Middle frontal gyrus (tissue), 1 donor: ENCODE measurements at regions not wholly inside any gene's neighbourhood (a gene's known extent, or its start where the extent isn't known, plus 50 kb on each side); places are given as distances from the start of the nearest gene placed in this dataset.
"Not testable (repeated sequence)": the region's sequence is repeated elsewhere in the genome, so short reads cannot be mapped to it uniquely, and the experiment has no call there.

Experiments used
- DNase-seq: peaks from one replicate; pipeline ENCODE4 v3.0.0-alpha.2; 2015; ENCODE audit warnings: low spot score; ENCODE audit errors: extremely low spot score

GRCh38 chr11:109677231-109677630 is 255.2 kb downstream of the C11orf87 start:
- no peak for DNase-seq

- DNase-seq = no peak
Measured at GRCh38 chr11:109677876-109678275, 255.9 kb downstream of the C11orf87 start.

- no peak for DNase-seq
Measured at GRCh38 chr11:109680127-109680526, 258.1 kb downstream of the C11orf87 start.

GRCh38 chr11:109682788-109683187 is 260.8 kb downstream of the C11orf87 start:
- not testable (repeated sequence) for DNase-seq

GRCh38 chr11:109695696-109696095 is 273.7 kb downstream of the C11orf87 start:
- DNase-seq = no peak

GRCh38 chr11:109696191-109696897 is 274.4 kb downstream of the C11orf87 start:
- DNase-seq = no peak

GRCh38 chr11:109697140-109697843 is 275.3 kb downstream of the C11orf87 start:
- DNase-seq = no peak

- no peak for DNase-seq
Measured at GRCh38 chr11:109698237-109698636, 276.2 kb downstream of the C11orf87 start.

GRCh38 chr11:109704432-109704831 is 282.4 kb downstream of the C11orf87 start:
- no peak for DNase-seq

GRCh38 chr11:109706945-109707344 is 285.0 kb downstream of the C11orf87 start:
- DNase-seq = no peak

GRCh38 chr11:109707411-109707810 is 285.4 kb downstream of the C11orf87 start:
- DNase-seq = no peak

- no peak for DNase-seq
Measured at GRCh38 chr11:109708184-109708583, 286.2 kb downstream of the C11orf87 start.

GRCh38 chr11:109714444-109714843 is 292.5 kb downstream of the C11orf87 start:
- DNase-seq = not testable (repeated sequence)

- not testable (repeated sequence) for DNase-seq
Measured at GRCh38 chr11:109715424-109715823, 293.4 kb downstream of the C11orf87 start.

GRCh38 chr11:109726061-109726460 is 304.1 kb downstream of the C11orf87 start:
- DNase-seq = no peak

GRCh38 chr11:109728056-109728455 is 306.1 kb downstream of the C11orf87 start:
- DNase-seq = no peak

- no peak for DNase-seq
Measured at GRCh38 chr11:109729761-109730160, 307.8 kb downstream of the C11orf87 start.

- no peak for DNase-seq
Measured at GRCh38 chr11:109730669-109731068, 308.7 kb downstream of the C11orf87 start.

- no peak for DNase-seq
Measured at GRCh38 chr11:109731451-109731850, 309.5 kb downstream of the C11orf87 start.

GRCh38 chr11:109733245-109733644 is 311.3 kb downstream of the C11orf87 start:
- no peak for DNase-seq

- no peak for DNase-seq
Measured at GRCh38 chr11:109734566-109734965, 312.6 kb downstream of the C11orf87 start.

GRCh38 chr11:109735128-109735527 is 313.1 kb downstream of the C11orf87 start:
- no peak for DNase-seq

GRCh38 chr11:109739379-109739778 is 317.4 kb downstream of the C11orf87 start:
- DNase-seq = no peak
